HEK293 (cell line): ENCODE measurements at regions not wholly inside any gene's neighbourhood (a gene's known extent, or its start where the extent isn't known, plus 50 kb on each side); places are given as distances from the start of the nearest gene placed in this dataset.
A peak's percentile ranks its signal among the peaks of the same experiment; 100 is the strongest.

Experiments
- CTCF ChIA-PET: fragments of 350-600 bp; formaldehyde crosslinking; extraction: SDS; loops from one replicate; lab custom pipeline; 2021; ENCODE audit warnings: antibody characterized with exemption; lab: Yijun Ruan, JAX
- POLR2A ChIA-PET: fragments of 300-600 bp; formaldehyde crosslinking; extraction: SDS; loops from one replicate; lab custom pipeline; 2020; ENCODE audit warnings: antibody characterized with exemption, inconsistent platforms; lab: Yijun Ruan, JAX
- H3K27ac ChIP-seq: fragments of 200-500 bp; sonication (Bioruptor generic); 2 replicates; pipeline ENCODE4 v1.5.1; 2014; ENCODE audit warnings: low read depth, low read length, control low read depth, inconsistent platforms; ENCODE audit errors: extremely low read depth
- H3K36me3 ChIP-seq, 2 experiments: fragments of 200-500 bp in 1 of 2; sonication (Bioruptor generic) in 1 of 2; 1 replicate in 1 of 2; 2 replicates in 1 of 2; pipeline ENCODE4 v1.5.1; 2014 to 2017; ENCODE audit warnings: inconsistent platforms in 2 of 2, low read length in 2 of 2; ENCODE audit not compliant: control insufficient read depth in 2 of 2, insufficient read depth in 1 of 2
- H3K4me1 ChIP-seq: fragments of 200-500 bp; sonication (Bioruptor generic); 2 replicates; pipeline ENCODE4 v1.5.1; 2014; ENCODE audit warnings: mild to moderate bottlenecking, low read length, inconsistent platforms; ENCODE audit not compliant: control insufficient read depth, insufficient read depth
- H3K4me3 ChIP-seq: 2 replicates; pipeline ENCODE4 v1.5.1; 2011; ENCODE audit warnings: low read depth, mild to moderate bottlenecking, control low read depth, low read length, moderate library complexity
- H3K9me3 ChIP-seq: fragments of 200-500 bp; sonication (Bioruptor generic); 2 replicates; pipeline ENCODE4 v1.5.1; 2014; ENCODE audit warnings: low read depth, low read length, inconsistent platforms; ENCODE audit not compliant: control insufficient read depth, insufficient read depth
- BCL11A ChIP-seq: fragments of 450-650 bp; formaldehyde crosslinking; IDR thresholded peaks from 2 replicates; pipeline ENCODE4 v1.5.1; 2016; ENCODE audit warnings: low read depth, missing biosample characterization, missing genetic modification characterization
- IKZF3 ChIP-seq: fragments of 450-650 bp; IDR thresholded peaks from 2 replicates; pipeline ENCODE4 v1.5.0; 2018; ENCODE audit warnings: missing biosample characterization, mild to moderate bottlenecking, missing genetic modification characterization, moderate library complexity
- RBAK ChIP-seq: fragments of 450-650 bp; formaldehyde crosslinking; IDR thresholded peaks from 2 replicates; pipeline ENCODE4 v1.5.1; 2016; ENCODE audit warnings: missing biosample characterization, missing genetic modification characterization
- SETDB1 ChIP-seq: IDR thresholded peaks from one replicate; pipeline ENCODE4 v1.6.1; 2017; ENCODE audit warnings: mild to moderate bottlenecking, low read length, moderate library complexity, mixed read lengths; ENCODE audit not compliant: insufficient read length
- TCF7L2 ChIP-seq: IDR thresholded peaks from 2 replicates; pipeline ENCODE4 v1.6.1; 2011; ENCODE audit warnings: low read depth, mild to moderate bottlenecking, inconsistent platforms, low read length, moderate library complexity, borderline replicate concordance
- ZBTB1 ChIP-seq: fragments of 450-650 bp; formaldehyde crosslinking; IDR thresholded peaks from 2 replicates; pipeline ENCODE4 v1.5.1; 2016; ENCODE audit warnings: missing biosample characterization, missing genetic modification characterization
- ZNF121 ChIP-seq: fragments of 450-650 bp; formaldehyde crosslinking; IDR thresholded peaks from 2 replicates; pipeline ENCODE4 v1.5.1; 2016; ENCODE audit warnings: missing biosample characterization, missing genetic modification characterization
- ZNF155 ChIP-seq: fragments of 450-650 bp; formaldehyde crosslinking; IDR thresholded peaks from 2 replicates; pipeline ENCODE4 v1.5.1; 2016; ENCODE audit warnings: missing biosample characterization, missing genetic modification characterization
- ZNF433 ChIP-seq: fragments of 450-650 bp; formaldehyde crosslinking; IDR thresholded peaks from 2 replicates; pipeline ENCODE4 v1.5.1; 2016; ENCODE audit warnings: missing biosample characterization, missing genetic modification characterization, low read depth
- ZNF600 ChIP-seq: fragments of 450-650 bp; formaldehyde crosslinking; IDR thresholded peaks from 2 replicates; pipeline ENCODE4 v1.5.1; 2016; ENCODE audit warnings: missing biosample characterization, missing genetic modification characterization
- ZNF747 ChIP-seq: fragments of 450-650 bp; formaldehyde crosslinking; IDR thresholded peaks from 2 replicates; pipeline ENCODE4 v1.5.1; 2016; ENCODE audit warnings: missing biosample characterization, missing genetic modification characterization
- ZNF837 ChIP-seq: fragments of 450-650 bp; formaldehyde crosslinking; IDR thresholded peaks from 2 replicates; pipeline ENCODE4 v1.5.1; 2016; ENCODE audit warnings: missing biosample characterization, missing genetic modification characterization
- TF ChIP-seq, protein P1 (sequence below): fragments of 450-650 bp; formaldehyde crosslinking; IDR thresholded peaks from 2 replicates; pipeline ENCODE4 v1.5.1; 2016; ENCODE audit warnings: missing biosample characterization, missing genetic modification characterization
- TF ChIP-seq, protein P2 (sequence below): fragments of 450-650 bp; formaldehyde crosslinking; IDR thresholded peaks from 2 replicates; pipeline ENCODE4 v1.5.1; 2016; ENCODE audit warnings: missing biosample characterization, missing genetic modification characterization
- TF ChIP-seq, protein P3 (sequence below): fragments of 450-650 bp; formaldehyde crosslinking; IDR thresholded peaks from 2 replicates; pipeline ENCODE4 v1.5.1; 2017; ENCODE audit warnings: missing biosample characterization, missing genetic modification characterization
- TF ChIP-seq, protein P4 (sequence below): fragments of 450-650 bp; formaldehyde crosslinking; IDR thresholded peaks from 2 replicates; pipeline ENCODE4 v1.5.1; 2017; ENCODE audit warnings: missing biosample characterization, missing genetic modification characterization
- TF ChIP-seq, protein P5 (sequence below): fragments of 450-650 bp; formaldehyde crosslinking; IDR thresholded peaks from 2 replicates; pipeline ENCODE4 v1.5.0; 2017; ENCODE audit warnings: missing biosample characterization, missing genetic modification characterization, borderline replicate concordance
- TF ChIP-seq, protein P6 (sequence below): fragments of 450-650 bp; formaldehyde crosslinking; IDR thresholded peaks from 2 replicates; pipeline ENCODE4 v1.5.1; 2016; ENCODE audit warnings: missing biosample characterization, missing genetic modification characterization

DNA sequence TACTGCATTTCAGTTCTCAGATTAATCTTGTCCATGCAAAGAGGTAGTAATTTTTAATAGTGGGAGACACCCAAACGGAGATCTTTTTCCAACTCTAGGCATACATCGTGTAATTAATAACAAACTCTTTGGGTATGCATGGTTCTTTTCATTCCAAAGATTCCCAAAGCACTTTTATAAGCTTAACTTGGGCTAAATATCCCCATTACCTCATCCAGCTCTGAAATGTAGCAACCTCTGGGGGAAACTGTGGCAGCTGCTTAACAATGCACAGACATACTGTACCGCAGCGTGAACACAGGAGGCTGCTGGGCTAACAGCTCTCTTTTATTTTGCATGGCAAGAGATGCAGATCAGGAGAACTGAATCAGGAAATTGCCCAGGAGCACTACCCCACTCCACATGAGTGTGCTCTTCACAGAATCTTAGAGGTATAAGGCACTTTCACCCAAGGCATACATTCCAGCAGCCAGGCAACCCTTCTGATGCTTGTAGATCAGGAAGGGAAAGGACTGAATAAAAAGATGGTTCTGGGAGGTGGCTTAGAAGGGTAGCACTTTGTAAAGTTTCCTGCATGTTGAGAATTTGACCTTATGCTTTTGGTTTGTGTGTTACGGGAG lies 114.4 kb upstream of the GLI3 start:
- no peaks in the 10 kb centered on the region; a peak in 1 of 3 replicates for H3K36me3 ChIP-seq
- H3K4me1 ChIP-seq = peaks cover 3% of the 10 kb centered on the region; the same call in 1 of the 2 replicates
- ChIA-PET POLR2A (no interaction called here), CTCF (interaction anchor here (0.7 kb wide), 1 partner anchor 18 kb away, joined by 4 read pairs; no protein-coding TSS in a partner anchor)
- no peak overlapping the region for H3K4me3 ChIP-seq
- no peak overlapping the region for H3K27ac ChIP-seq
- H3K9me3 ChIP-seq = no peaks in the 10 kb centered on the region
- TF ChIP-seq ZNF121 (tag by site-specific recombination) = no peak
- TF ChIP-seq, protein P1, sequence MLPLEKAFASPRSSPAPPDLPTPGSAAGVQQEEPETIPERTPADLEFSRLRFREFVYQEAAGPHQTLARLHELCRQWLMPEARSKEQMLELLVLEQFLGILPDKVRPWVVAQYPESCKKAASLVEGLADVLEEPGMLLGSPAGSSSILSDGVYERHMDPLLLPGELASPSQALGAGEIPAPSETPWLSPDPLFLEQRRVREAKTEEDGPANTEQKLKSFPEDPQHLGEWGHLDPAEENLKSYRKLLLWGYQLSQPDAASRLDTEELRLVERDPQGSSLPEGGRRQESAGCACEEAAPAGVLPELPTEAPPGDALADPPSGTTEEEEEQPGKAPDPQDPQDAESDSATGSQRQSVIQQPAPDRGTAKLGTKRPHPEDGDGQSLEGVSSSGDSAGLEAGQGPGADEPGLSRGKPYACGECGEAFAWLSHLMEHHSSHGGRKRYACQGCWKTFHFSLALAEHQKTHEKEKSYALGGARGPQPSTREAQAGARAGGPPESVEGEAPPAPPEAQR (tag by site-specific recombination) = no peak
- no peak for TF ChIP-seq ZNF837 (tag by site-specific recombination)
- TF ChIP-seq, protein P2, sequence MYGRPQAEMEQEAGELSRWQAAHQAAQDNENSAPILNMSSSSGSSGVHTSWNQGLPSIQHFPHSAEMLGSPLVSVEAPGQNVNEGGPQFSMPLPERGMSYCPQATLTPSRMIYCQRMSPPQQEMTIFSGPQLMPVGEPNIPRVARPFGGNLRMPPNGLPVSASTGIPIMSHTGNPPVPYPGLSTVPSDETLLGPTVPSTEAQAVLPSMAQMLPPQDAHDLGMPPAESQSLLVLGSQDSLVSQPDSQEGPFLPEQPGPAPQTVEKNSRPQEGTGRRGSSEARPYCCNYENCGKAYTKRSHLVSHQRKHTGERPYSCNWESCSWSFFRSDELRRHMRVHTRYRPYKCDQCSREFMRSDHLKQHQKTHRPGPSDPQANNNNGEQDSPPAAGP (tag by site-specific recombination) = no peak
- TF ChIP-seq, all 188 proteins: peak for 0

DNA sequence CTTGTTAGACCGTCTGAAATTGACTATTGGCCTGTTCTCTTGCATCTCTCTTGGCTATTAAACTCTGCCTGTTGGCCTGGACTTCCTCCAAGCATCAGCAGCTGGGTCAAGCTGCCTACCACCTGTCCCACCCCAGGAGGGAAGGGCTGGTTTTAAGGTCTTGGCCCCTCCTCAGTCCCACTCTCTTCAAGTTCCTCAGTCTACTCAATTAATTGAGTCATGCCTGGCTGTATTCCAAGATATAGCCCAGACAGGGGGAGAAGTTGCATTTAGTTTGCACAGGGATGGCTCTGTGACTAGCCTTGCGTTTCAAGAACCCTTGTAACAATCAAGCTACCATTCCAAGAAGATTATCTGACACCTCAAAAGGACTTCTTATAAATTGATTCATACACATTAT lies 113.8 kb upstream of the GLI3 start:
- CTCF ChIA-PET = no interaction called here
- no peak overlapping the region for H3K27ac ChIP-seq
- H3K4me3 ChIP-seq = no peak overlapping the region
- no peak for TF ChIP-seq SETDB1
- TF ChIP-seq, protein P3, sequence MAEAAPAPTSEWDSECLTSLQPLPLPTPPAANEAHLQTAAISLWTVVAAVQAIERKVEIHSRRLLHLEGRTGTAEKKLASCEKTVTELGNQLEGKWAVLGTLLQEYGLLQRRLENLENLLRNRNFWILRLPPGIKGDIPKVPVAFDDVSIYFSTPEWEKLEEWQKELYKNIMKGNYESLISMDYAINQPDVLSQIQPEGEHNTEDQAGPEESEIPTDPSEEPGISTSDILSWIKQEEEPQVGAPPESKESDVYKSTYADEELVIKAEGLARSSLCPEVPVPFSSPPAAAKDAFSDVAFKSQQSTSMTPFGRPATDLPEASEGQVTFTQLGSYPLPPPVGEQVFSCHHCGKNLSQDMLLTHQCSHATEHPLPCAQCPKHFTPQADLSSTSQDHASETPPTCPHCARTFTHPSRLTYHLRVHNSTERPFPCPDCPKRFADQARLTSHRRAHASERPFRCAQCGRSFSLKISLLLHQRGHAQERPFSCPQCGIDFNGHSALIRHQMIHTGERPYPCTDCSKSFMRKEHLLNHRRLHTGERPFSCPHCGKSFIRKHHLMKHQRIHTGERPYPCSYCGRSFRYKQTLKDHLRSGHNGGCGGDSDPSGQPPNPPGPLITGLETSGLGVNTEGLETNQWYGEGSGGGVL = peak; percentile 34
- peaks cover 3% of the 10 kb centered on the region; the same call in 1 of the 2 replicates for H3K4me1 ChIP-seq
- no peaks in the 10 kb centered on the region; a peak in 1 of 3 replicates for H3K36me3 ChIP-seq
- POLR2A ChIA-PET = no interaction called here
- H3K9me3 ChIP-seq = no peaks in the 10 kb centered on the region

DNA sequence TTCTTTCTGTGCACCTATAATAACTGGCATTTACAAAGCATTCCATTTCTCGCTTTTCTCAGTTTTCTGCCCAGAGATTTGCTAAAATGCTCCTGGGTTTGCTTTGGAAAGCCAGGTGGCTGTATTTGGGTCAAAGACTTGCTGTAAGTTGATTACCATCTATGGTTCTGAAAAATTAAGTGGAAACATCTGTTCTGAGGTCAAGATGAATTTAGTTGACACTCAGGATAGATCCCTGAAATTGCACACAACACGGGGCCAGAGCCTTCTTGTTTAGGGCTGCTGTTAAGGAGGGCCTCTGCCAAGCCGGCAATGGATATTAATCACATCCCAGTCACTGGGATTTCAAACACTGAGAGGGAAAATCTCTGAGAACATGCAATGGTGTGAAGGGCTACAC lies 111.6 kb upstream of the GLI3 start:
- no peak for TF ChIP-seq ZBTB1 (tag by site-specific recombination)
- TF ChIP-seq, protein P4, sequence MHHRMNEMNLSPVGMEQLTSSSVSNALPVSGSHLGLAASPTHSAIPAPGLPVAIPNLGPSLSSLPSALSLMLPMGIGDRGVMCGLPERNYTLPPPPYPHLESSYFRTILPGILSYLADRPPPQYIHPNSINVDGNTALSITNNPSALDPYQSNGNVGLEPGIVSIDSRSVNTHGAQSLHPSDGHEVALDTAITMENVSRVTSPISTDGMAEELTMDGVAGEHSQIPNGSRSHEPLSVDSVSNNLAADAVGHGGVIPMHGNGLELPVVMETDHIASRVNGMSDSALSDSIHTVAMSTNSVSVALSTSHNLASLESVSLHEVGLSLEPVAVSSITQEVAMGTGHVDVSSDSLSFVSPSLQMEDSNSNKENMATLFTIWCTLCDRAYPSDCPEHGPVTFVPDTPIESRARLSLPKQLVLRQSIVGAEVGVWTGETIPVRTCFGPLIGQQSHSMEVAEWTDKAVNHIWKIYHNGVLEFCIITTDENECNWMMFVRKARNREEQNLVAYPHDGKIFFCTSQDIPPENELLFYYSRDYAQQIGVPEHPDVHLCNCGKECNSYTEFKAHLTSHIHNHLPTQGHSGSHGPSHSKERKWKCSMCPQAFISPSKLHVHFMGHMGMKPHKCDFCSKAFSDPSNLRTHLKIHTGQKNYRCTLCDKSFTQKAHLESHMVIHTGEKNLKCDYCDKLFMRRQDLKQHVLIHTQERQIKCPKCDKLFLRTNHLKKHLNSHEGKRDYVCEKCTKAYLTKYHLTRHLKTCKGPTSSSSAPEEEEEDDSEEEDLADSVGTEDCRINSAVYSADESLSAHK (tag by site-specific recombination) = no peak
- TF ChIP-seq ZNF747 (tag by site-specific recombination) = no peak
- TF ChIP-seq TCF7L2 = no peak
- TF ChIP-seq BCL11A (tag by site-specific recombination) = no peak
- TF ChIP-seq, protein P5, sequence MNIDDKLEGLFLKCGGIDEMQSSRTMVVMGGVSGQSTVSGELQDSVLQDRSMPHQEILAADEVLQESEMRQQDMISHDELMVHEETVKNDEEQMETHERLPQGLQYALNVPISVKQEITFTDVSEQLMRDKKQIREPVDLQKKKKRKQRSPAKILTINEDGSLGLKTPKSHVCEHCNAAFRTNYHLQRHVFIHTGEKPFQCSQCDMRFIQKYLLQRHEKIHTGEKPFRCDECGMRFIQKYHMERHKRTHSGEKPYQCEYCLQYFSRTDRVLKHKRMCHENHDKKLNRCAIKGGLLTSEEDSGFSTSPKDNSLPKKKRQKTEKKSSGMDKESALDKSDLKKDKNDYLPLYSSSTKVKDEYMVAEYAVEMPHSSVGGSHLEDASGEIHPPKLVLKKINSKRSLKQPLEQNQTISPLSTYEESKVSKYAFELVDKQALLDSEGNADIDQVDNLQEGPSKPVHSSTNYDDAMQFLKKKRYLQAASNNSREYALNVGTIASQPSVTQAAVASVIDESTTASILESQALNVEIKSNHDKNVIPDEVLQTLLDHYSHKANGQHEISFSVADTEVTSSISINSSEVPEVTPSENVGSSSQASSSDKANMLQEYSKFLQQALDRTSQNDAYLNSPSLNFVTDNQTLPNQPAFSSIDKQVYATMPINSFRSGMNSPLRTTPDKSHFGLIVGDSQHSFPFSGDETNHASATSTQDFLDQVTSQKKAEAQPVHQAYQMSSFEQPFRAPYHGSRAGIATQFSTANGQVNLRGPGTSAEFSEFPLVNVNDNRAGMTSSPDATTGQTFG = no peak
- TF ChIP-seq ZNF433 (tag by site-specific recombination) = no peak
- TF ChIP-seq ZNF155 (tag by site-specific recombination) = no peak
- TF ChIP-seq ZNF600 (tag by site-specific recombination) = no peak
- TF ChIP-seq, protein P6, sequence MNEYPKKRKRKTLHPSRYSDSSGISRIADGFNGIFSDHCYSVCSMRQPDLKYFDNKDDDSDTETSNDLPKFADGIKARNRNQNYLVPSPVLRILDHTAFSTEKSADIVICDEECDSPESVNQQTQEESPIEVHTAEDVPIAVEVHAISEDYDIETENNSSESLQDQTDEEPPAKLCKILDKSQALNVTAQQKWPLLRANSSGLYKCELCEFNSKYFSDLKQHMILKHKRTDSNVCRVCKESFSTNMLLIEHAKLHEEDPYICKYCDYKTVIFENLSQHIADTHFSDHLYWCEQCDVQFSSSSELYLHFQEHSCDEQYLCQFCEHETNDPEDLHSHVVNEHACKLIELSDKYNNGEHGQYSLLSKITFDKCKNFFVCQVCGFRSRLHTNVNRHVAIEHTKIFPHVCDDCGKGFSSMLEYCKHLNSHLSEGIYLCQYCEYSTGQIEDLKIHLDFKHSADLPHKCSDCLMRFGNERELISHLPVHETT (tag by site-specific recombination) = no peak
- no peak for TF ChIP-seq RBAK (tag by site-specific recombination)
- no peak for TF ChIP-seq IKZF3
- TF ChIP-seq, protein P1 (tag by site-specific recombination) = no peak
- Histone ChIP-seq H3K36me3 (no peaks in the 10 kb centered on the region), H3K9me3 (no peaks in the 10 kb centered on the region), H3K4me3 (no peak overlapping the region), H3K27ac (no peak overlapping the region), H3K4me1 (peaks cover 3% of the 10 kb centered on the region; the same call in 1 of the 2 replicates)
- ChIA-PET CTCF (no interaction called here), POLR2A (no interaction called here)
